WTC11 (cell line): ENCODE measurements at regions not wholly inside any gene's neighbourhood (a gene's known extent, or its start where the extent isn't known, plus 50 kb on each side); places are given as distances from the start of the nearest gene placed in this dataset.

Source experiments
- ATAC-seq: fragments of 200-7000 bp; cut with Tn5 transposase; 2 replicates; pipeline ENCODE4 v1.10.0; 2021; ENCODE audit warnings: mild to moderate bottlenecking, moderate library complexity
- CTCF ChIA-PET: fragments of 300-600 bp; sonication (Branson Sonifier 250); formaldehyde crosslinking; loops from one replicate; lab custom pipeline; 2021; ENCODE audit warnings: antibody characterized with exemption; lab: Charles Lee
- POLR2A ChIA-PET: fragments of 350-600 bp; sonication (Branson Sonifier 250); formaldehyde crosslinking; loops from one replicate; lab custom pipeline; 2021; ENCODE audit warnings: antibody characterized with exemption; lab: Charles Lee
- DNase-seq: peaks from one replicate; pipeline ENCODE4 v3.0.0; 2021; ENCODE audit warnings: low spot score
- H3K27ac Mint-ChIP-seq: 2 replicates; pipeline ENCODE4 v1.8.0; 2021; ENCODE audit warnings: mixed read lengths
- H3K27me3 Mint-ChIP-seq: 2 replicates; pipeline ENCODE4 v1.8.0; 2021; ENCODE audit warnings: low read depth, mild to moderate bottlenecking, moderate library complexity, mixed read lengths
- H3K36me3 Mint-ChIP-seq: 2 replicates; pipeline ENCODE4 v1.8.0; 2021; ENCODE audit warnings: mixed read lengths
- H3K4me1 Mint-ChIP-seq: 2 replicates; pipeline ENCODE4 v1.8.0; 2022; ENCODE audit warnings: mixed read lengths
- H3K4me3 Mint-ChIP-seq: 2 replicates; pipeline ENCODE4 v1.8.0; 2021; ENCODE audit warnings: mild to moderate bottlenecking, moderate library complexity, mixed read lengths
- H3K9me3 Mint-ChIP-seq: 2 replicates; pipeline ENCODE4 v1.8.0; 2021; ENCODE audit warnings: mixed read lengths
- AFF4 ChIP-seq: sonication (generic); formaldehyde crosslinking; IDR thresholded peaks from 2 replicates; pipeline ENCODE4 v1.8.1; 2023; ENCODE audit warnings: mild to moderate bottlenecking, missing genetic modification reagents, borderline replicate concordance
- ATF1 ChIP-seq: sonication (generic); formaldehyde crosslinking; IDR thresholded peaks from 2 replicates; pipeline ENCODE4 v1.8.1; 2023; ENCODE audit warnings: mild to moderate bottlenecking, moderate library complexity, missing genetic modification reagents
- ETV6 ChIP-seq: sonication (generic); formaldehyde crosslinking; IDR thresholded peaks from 2 replicates; pipeline ENCODE4 v1.8.1; 2022; ENCODE audit warnings: mild to moderate bottlenecking, missing genetic modification reagents
- FOXJ3 ChIP-seq: sonication (generic); formaldehyde crosslinking; IDR thresholded peaks from 2 replicates; pipeline ENCODE4 v1.9.0; 2021; ENCODE audit warnings: missing genetic modification reagents, mild to moderate bottlenecking, borderline replicate concordance
- GRHL2 ChIP-seq: fragments of 250-450 bp; sonication (Bioruptor Pico); IDR thresholded peaks from 2 replicates; pipeline ENCODE4 v1.8.0; 2022; ENCODE audit warnings: mild to moderate bottlenecking, moderate library complexity; ENCODE audit not compliant: insufficient replicate concordance, severe bottlenecking
- IRF2 ChIP-seq: sonication (generic); formaldehyde crosslinking; IDR thresholded peaks from 2 replicates; pipeline ENCODE4 v1.8.0; 2022; ENCODE audit warnings: low read depth, missing genetic modification reagents, borderline replicate concordance
- JAZF1 ChIP-seq: fragments of 250-450 bp; sonication (Bioruptor Pico); IDR thresholded peaks from 2 replicates; pipeline ENCODE4 v1.9.0; 2021; ENCODE audit warnings: moderate library complexity, mild to moderate bottlenecking, inconsistent platforms
- NFYB ChIP-seq: sonication (generic); formaldehyde crosslinking; conservative IDR thresholded peaks from 2 replicates; pipeline ENCODE4 v1.8.0; 2022; ENCODE audit warnings: low read depth, missing genetic modification reagents
- PRRX2 ChIP-seq: fragments of 250-450 bp; sonication (Bioruptor Pico); IDR thresholded peaks from 2 replicates; pipeline ENCODE4 v1.8.0; 2021; ENCODE audit warnings: mild to moderate bottlenecking
- RELA ChIP-seq: sonication (generic); formaldehyde crosslinking; IDR thresholded peaks from 2 replicates; pipeline ENCODE4 v1.8.1; 2022; ENCODE audit warnings: missing genetic modification reagents, mild to moderate bottlenecking, borderline replicate concordance
- STAT6 ChIP-seq: sonication (generic); formaldehyde crosslinking; conservative IDR thresholded peaks from 2 replicates; pipeline ENCODE4 v1.8.1; 2023; ENCODE audit warnings: mild to moderate bottlenecking, low read depth, missing genetic modification reagents, moderate library complexity
- TEAD4 ChIP-seq: sonication (generic); formaldehyde crosslinking; IDR thresholded peaks from 2 replicates; pipeline ENCODE4 v1.8.0; 2022; ENCODE audit warnings: mild to moderate bottlenecking, missing genetic modification reagents
- ZNF396 ChIP-seq: fragments of 250-450 bp; sonication (Bioruptor Pico); IDR thresholded peaks from 2 replicates; pipeline ENCODE4 v1.8.0; 2021; ENCODE audit warnings: mild to moderate bottlenecking, moderate library complexity, borderline replicate concordance
- ZNF416 ChIP-seq: fragments of 250-450 bp; sonication (Bioruptor Pico); IDR thresholded peaks from 2 replicates; pipeline ENCODE4 v1.9.0; 2021; ENCODE audit warnings: mild to moderate bottlenecking, inconsistent platforms
- ZNF532 ChIP-seq: fragments of 250-450 bp; sonication (Bioruptor Pico); IDR thresholded peaks from 2 replicates; pipeline ENCODE4 v1.9.0; 2021; ENCODE audit warnings: mild to moderate bottlenecking, borderline replicate concordance
- TF ChIP-seq, protein P1 (sequence below): sonication (generic); formaldehyde crosslinking; IDR thresholded peaks from 2 replicates; pipeline ENCODE4 v1.8.0; 2022; ENCODE audit warnings: missing genetic modification reagents

- TF ChIP-seq ZNF396 (CRISPR knock-in tag) = no peak
- no peak for TF ChIP-seq FOXJ3 (CRISPR knock-in tag)
- no peak for TF ChIP-seq ZNF532 (CRISPR knock-in tag)
- TF ChIP-seq GRHL2 (CRISPR knock-in tag) = no peak
- TF ChIP-seq STAT6 (CRISPR knock-in tag) = no peak
- no peak for TF ChIP-seq ZNF416
- no peak for TF ChIP-seq RELA (CRISPR knock-in tag)
- TF ChIP-seq ATF1 (CRISPR knock-in tag) = no peak
- TF ChIP-seq, protein P1, sequence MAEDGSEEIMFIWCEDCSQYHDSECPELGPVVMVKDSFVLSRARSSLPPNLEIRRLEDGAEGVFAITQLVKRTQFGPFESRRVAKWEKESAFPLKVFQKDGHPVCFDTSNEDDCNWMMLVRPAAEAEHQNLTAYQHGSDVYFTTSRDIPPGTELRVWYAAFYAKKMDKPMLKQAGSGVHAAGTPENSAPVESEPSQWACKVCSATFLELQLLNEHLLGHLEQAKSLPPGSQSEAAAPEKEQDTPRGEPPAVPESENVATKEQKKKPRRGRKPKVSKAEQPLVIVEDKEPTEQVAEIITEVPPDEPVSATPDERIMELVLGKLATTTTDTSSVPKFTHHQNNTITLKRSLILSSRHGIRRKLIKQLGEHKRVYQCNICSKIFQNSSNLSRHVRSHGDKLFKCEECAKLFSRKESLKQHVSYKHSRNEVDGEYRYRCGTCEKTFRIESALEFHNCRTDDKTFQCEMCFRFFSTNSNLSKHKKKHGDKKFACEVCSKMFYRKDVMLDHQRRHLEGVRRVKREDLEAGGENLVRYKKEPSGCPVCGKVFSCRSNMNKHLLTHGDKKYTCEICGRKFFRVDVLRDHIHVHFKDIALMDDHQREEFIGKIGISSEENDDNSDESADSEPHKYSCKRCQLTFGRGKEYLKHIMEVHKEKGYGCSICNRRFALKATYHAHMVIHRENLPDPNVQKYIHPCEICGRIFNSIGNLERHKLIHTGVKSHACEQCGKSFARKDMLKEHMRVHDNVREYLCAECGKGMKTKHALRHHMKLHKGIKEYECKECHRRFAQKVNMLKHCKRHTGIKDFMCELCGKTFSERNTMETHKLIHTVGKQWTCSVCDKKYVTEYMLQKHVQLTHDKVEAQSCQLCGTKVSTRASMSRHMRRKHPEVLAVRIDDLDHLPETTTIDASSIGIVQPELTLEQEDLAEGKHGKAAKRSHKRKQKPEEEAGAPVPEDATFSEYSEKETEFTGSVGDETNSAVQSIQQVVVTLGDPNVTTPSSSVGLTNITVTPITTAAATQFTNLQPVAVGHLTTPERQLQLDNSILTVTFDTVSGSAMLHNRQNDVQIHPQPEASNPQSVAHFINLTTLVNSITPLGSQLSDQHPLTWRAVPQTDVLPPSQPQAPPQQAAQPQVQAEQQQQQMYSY (CRISPR knock-in tag) = no peak
- no peak for TF ChIP-seq PRRX2 (CRISPR knock-in tag)
- TF ChIP-seq IRF2 (CRISPR knock-in tag) = no peak
- no peak for TF ChIP-seq NFYB (CRISPR knock-in tag)
- no peak for TF ChIP-seq JAZF1 (CRISPR knock-in tag)
- no peak for TF ChIP-seq AFF4 (CRISPR knock-in tag)
- no peak for TF ChIP-seq TEAD4 (CRISPR knock-in tag)
- no peak for TF ChIP-seq ETV6 (CRISPR knock-in tag)
- H3K36me3 Mint-ChIP-seq = no peaks in the 10 kb centered on the region
Observed at GRCh38 chr10:123516291-123516690, 149.9 kb upstream of the GPR26 start.

More at GRCh38 chr10:123516291-123516690, 149.9 kb upstream of the GPR26 start:
- DNase-seq (no peak), ATAC-seq (no peak)
- no peak overlapping the region for H3K27ac Mint-ChIP-seq
- H3K4me1 Mint-ChIP-seq = peaks cover 34% of the 10 kb centered on the region
- H3K27me3 Mint-ChIP-seq = no peaks in the 10 kb centered on the region; the same call in 1 of the 2 replicates
- H3K4me3 Mint-ChIP-seq = no peak overlapping the region
- CTCF ChIA-PET = interaction anchor here (1.1 to 1.5 kb wide), 2 partner anchors 57 to 472 kb away, joined by 4 to 6 read pairs; no protein-coding TSS in a partner anchor
- POLR2A ChIA-PET = no interaction called here
- no peaks in the 10 kb centered on the region for H3K9me3 Mint-ChIP-seq
